ENCODE measurements at regions not wholly inside any gene's neighbourhood (a gene's known extent, or its start where the extent isn't known, plus 50 kb on each side); places are given as distances from the start of the nearest gene placed in this dataset.

GRCh38 chr2:225310745-225311144, 88.8 kb upstream of the NYAP2 start:
- Histone ChIP-seq H3K9me1 (ENCODE audit: control insufficient read depth, extremely low read depth, insufficient read depth, low read length) (no peaks in the 10 kb centered on the region), H3K79me2 (ENCODE audit: control insufficient read depth, insufficient read depth, low read length) (no peaks in the 10 kb centered on the region), H3K4me2 (ENCODE audit: control insufficient read depth, extremely low read depth, insufficient read depth, low read depth, low read length) (no peak overlapping the region), H3K9me3 (ENCODE audit: control insufficient read depth, low read depth, low read length) (no peaks in the 10 kb centered on the region), H3K4me3 (ENCODE audit: control insufficient read depth in 2 of 3, extremely low read depth in 1 of 3, insufficient read depth in 2 of 3, low read depth in 1 of 3, low read length in 3 of 3) (no peak overlapping the region), H3K36me3 (ENCODE audit: control insufficient read depth in 2 of 2, extremely low read depth in 1 of 2, insufficient read depth in 2 of 2, low read length in 2 of 2) (no peaks in the 10 kb centered on the region), H3K9ac (ENCODE audit: control insufficient read depth, extremely low read depth, insufficient read depth, low read length) (no peak overlapping the region), H3K27ac (ENCODE audit: control insufficient read depth, insufficient read depth, low read length) (no peak overlapping the region), H3K27me3 (ENCODE audit: control insufficient read depth, extremely low read depth, insufficient read depth, low read length) (no peaks in the 10 kb centered on the region), H4K20me1 (ENCODE audit: control insufficient read depth, extremely low read depth, insufficient read depth, low read length) (no peaks in the 10 kb centered on the region), H2AFZ (ENCODE audit: control insufficient read depth, low read length) (no peak overlapping the region), H3K4me1 (ENCODE audit: control insufficient read depth, extremely low read depth, insufficient read depth, low read length) (no peaks in the 10 kb centered on the region)
- TF ChIP-seq EZH2 (IDR thresholded peaks at IDR 0.05; ENCODE audit: low read length): no peak
- TF ChIP-seq CTCF (optimal IDR thresholded peaks at IDR 0.05 in 1 of 3, IDR thresholded peaks at IDR 0.05 in 1 of 3, conservative IDR thresholded peaks at IDR 0.05 in 1 of 3; ENCODE audit: extremely low read depth in 1 of 3, insufficient read depth in 2 of 3, low read length in 3 of 3): no peak
- dilution Hi-C loops (cut with MboI; ENCODE audit: extremely low pct_ligation_motif_present, low sequenced_read_pairs): no loop called here
- DNase-seq (ENCODE audit: low read depth, low spot score) (no peak), FAIRE-seq (no peak)

- no peak overlapping the region for H3K9ac ChIP-seq (ENCODE audit: control insufficient read depth, extremely low read depth, insufficient read depth, low read length)
- dilution Hi-C loops (cut with MboI; ENCODE audit: extremely low pct_ligation_motif_present, low sequenced_read_pairs): no loop called here
- no peaks in the 10 kb centered on the region for H3K4me1 ChIP-seq (ENCODE audit: control insufficient read depth, extremely low read depth, insufficient read depth, low read length)
- FAIRE-seq (no peak), DNase-seq (ENCODE audit: low read depth, low spot score) (no peak)
- no peaks in the 10 kb centered on the region for H3K9me3 ChIP-seq (ENCODE audit: control insufficient read depth, low read depth, low read length)
- no peaks in the 10 kb centered on the region for H4K20me1 ChIP-seq (ENCODE audit: control insufficient read depth, extremely low read depth, insufficient read depth, low read length)
- H3K4me2 ChIP-seq (ENCODE audit: control insufficient read depth, extremely low read depth, insufficient read depth, low read depth, low read length): no peak overlapping the region
- H3K9me1 ChIP-seq (ENCODE audit: control insufficient read depth, extremely low read depth, insufficient read depth, low read length): no peaks in the 10 kb centered on the region
- H3K27ac ChIP-seq (ENCODE audit: control insufficient read depth, insufficient read depth, low read length): no peak overlapping the region
- TF ChIP-seq EZH2 (IDR thresholded peaks at IDR 0.05; ENCODE audit: low read length): no peak
- TF ChIP-seq CTCF (optimal IDR thresholded peaks at IDR 0.05 in 1 of 3, IDR thresholded peaks at IDR 0.05 in 1 of 3, conservative IDR thresholded peaks at IDR 0.05 in 1 of 3; ENCODE audit: extremely low read depth in 1 of 3, insufficient read depth in 2 of 3, low read length in 3 of 3): no peak
- no peak overlapping the region for H2AFZ ChIP-seq (ENCODE audit: control insufficient read depth, low read length)
- no peak overlapping the region for H3K4me3 ChIP-seq (ENCODE audit: control insufficient read depth in 2 of 3, extremely low read depth in 1 of 3, insufficient read depth in 2 of 3, low read depth in 1 of 3, low read length in 3 of 3)
- H3K27me3 ChIP-seq (ENCODE audit: control insufficient read depth, extremely low read depth, insufficient read depth, low read length): no peaks in the 10 kb centered on the region
- H3K36me3 ChIP-seq (ENCODE audit: control insufficient read depth in 2 of 2, extremely low read depth in 1 of 2, insufficient read depth in 2 of 2, low read length in 2 of 2): no peaks in the 10 kb centered on the region
- H3K79me2 ChIP-seq (ENCODE audit: control insufficient read depth, insufficient read depth, low read length): no peaks in the 10 kb centered on the region
Observed at GRCh38 chr2:225309516-225309915, 90.0 kb upstream of the NYAP2 start.

All from keratinocyte (primary cell).